ENCODE measurements at regions not wholly inside any gene's neighbourhood (a gene's known extent, or its start where the extent isn't known, plus 50 kb on each side); places are given as distances from the start of the nearest gene placed in this dataset.

DNA sequence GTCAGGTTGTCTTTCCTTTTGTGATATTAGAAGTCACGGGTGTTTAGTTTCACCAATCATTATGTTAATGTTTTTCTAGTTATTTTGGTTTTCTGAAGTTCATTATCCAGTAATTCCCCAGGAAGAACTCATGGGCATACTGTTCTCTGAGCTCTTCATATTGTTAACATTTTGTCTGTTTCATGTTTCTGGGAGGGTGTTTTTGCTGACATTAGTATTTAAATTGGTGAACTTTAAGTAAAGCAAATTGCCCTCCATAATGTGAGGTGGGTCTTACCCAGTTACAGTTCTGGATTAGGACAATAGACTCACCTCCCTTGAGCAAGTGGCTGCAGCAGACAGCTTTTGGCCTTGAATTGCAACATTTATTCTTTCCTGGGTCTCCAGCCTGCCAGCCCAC lies 163.4 kb downstream of the GPAT3 start:
- no CpG with 5 or more reads among the region's 1 CpG for WGBS, 2 experiments (ENCODE audit: extremely low coverage in 2 of 2, insufficient read length in 1 of 2)
- H4K5ac ChIP-seq (ENCODE audit: low read depth, low read length): no peak overlapping the region

More for the DNA sequence above, 163.4 kb downstream of the GPAT3 start:
- H3K23ac ChIP-seq (ENCODE audit: low read depth, low read length): no peak overlapping the region
- no peak overlapping the region for H3K4ac ChIP-seq (ENCODE audit: low read depth, low read length)
- H3K79me1 ChIP-seq (ENCODE audit: low read depth in 1 of 2, low read length in 2 of 2): no peaks in the 10 kb centered on the region
- H3K27ac ChIP-seq (ENCODE audit: insufficient read depth, low read length): no peak overlapping the region
- H2AFZ ChIP-seq (replicated peaks; ENCODE audit: low read length, poor library complexity): no peak overlapping the region
- H4K91ac ChIP-seq (ENCODE audit: insufficient read depth, low read depth, low read length): no peak overlapping the region
- ChIA-PET POLR2A (ENCODE audit: unreplicated experiment) (no interaction called here), CTCF (no interaction called here)
- no peak overlapping the region for H4K8ac ChIP-seq (ENCODE audit: low read depth in 2 of 2, low read length in 2 of 2)
- H3K9me1 ChIP-seq (ENCODE audit: insufficient read depth, low read length): no peaks in the 10 kb centered on the region
- BruUV-seq (replicated peaks): no TSS peak
- in situ Hi-C loops (cut with MboI; ENCODE audit: low sequenced_read_pairs): no loop called here
- H2BK20ac ChIP-seq (ENCODE audit: low read depth, low read length): no peak overlapping the region
- dilution Hi-C loops (cut with HindIII; ENCODE audit: low sequenced_read_pairs, unreplicated experiment): no loop called here
- H3K4me2 ChIP-seq (ENCODE audit: low read depth, low read length): no peak overlapping the region
- DNase-seq (no peak), ATAC-seq (ENCODE audit: low read depth) (no peak)
- peaks cover 2% of the 10 kb centered on the region; the same call in 1 of the 2 replicates for H3K9me3 ChIP-seq (ENCODE audit: control insufficient read depth, insufficient read depth, low read length)
- no peak overlapping the region for H2BK15ac ChIP-seq (ENCODE audit: low read depth, low read length)
- no peaks in the 10 kb centered on the region for H4K20me1 ChIP-seq (ENCODE audit: insufficient read depth, low read length)
- no peak overlapping the region for H3K56ac ChIP-seq (ENCODE audit: extremely low read depth, insufficient read depth, low read length)
- H3K14ac ChIP-seq (replicated peaks; ENCODE audit: low read depth, low read length): no peak overlapping the region
- H2AK5ac ChIP-seq (ENCODE audit: low read depth, low read length): no peak overlapping the region
- no peaks in the 10 kb centered on the region for H3K27me3 ChIP-seq (ENCODE audit: control insufficient read depth, insufficient read depth, low read length)
- no peak overlapping the region for H2AK9ac ChIP-seq (replicated peaks; ENCODE audit: low read depth, low read length, poor library complexity)
- H2BK5ac ChIP-seq (ENCODE audit: low read depth, low read length, poor library complexity, severe bottlenecking): no peak overlapping the region
- H3K4me1 ChIP-seq (ENCODE audit: control insufficient read depth, insufficient read depth, low read length): no peaks in the 10 kb centered on the region
- no peak overlapping the region for H2BK120ac ChIP-seq (ENCODE audit: low read depth, low read length)
- intact Hi-C loops (cut with micrococcal nuclease): no loop called here
- no peak for TF ChIP-seq MXI1 (IDR thresholded peaks at IDR 0.05; ENCODE audit: borderline replicate concordance, low read depth, low read length)
- TF ChIP-seq, protein P1, sequence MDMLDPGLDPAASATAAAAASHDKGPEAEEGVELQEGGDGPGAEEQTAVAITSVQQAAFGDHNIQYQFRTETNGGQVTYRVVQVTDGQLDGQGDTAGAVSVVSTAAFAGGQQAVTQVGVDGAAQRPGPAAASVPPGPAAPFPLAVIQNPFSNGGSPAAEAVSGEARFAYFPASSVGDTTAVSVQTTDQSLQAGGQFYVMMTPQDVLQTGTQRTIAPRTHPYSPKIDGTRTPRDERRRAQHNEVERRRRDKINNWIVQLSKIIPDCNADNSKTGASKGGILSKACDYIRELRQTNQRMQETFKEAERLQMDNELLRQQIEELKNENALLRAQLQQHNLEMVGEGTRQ (IDR thresholded peaks at IDR 0.05; ENCODE audit: low read depth, low read length): no peak
- no peak for TF ChIP-seq RFX5 (IDR thresholded peaks at IDR 0.05; ENCODE audit: low read depth, low read length)
- no peak for TF ChIP-seq FOS (IDR thresholded peaks at IDR 0.05; ENCODE audit: low read depth, low read length)
- no peak for TF ChIP-seq MAZ (IDR thresholded peaks at IDR 0.05; ENCODE audit: borderline replicate concordance, low read depth, low read length)
- TF ChIP-seq CHD1 (IDR thresholded peaks at IDR 0.05; ENCODE audit: low read depth, low read length): no peak
- no peak for TF ChIP-seq NFE2L2 (IDR thresholded peaks at IDR 0.05; ENCODE audit: low read depth, low read length)
- TF ChIP-seq BHLHE40 (IDR thresholded peaks at IDR 0.05; ENCODE audit: low read depth, low read length): no peak
- no peak for TF ChIP-seq POLR2A (IDR thresholded peaks at IDR 0.05; ENCODE audit: low read depth, low read length)
- no peak for TF ChIP-seq RCOR1 (IDR thresholded peaks at IDR 0.05; ENCODE audit: insufficient replicate concordance, low read length)
- no peak overlapping the region for H3K9ac ChIP-seq (ENCODE audit: low read depth, low read length)
- H3K4me3 ChIP-seq (ENCODE audit: insufficient read depth, low read depth, low read length): no peak overlapping the region
- H3K18ac ChIP-seq (ENCODE audit: low read depth, low read length): no peak overlapping the region
- no peaks in the 10 kb centered on the region for H3K36me3 ChIP-seq (ENCODE audit: control insufficient read depth, insufficient read depth, low read length)

Data from IMR-90 (cell line).